ENCODE measurements at regions not wholly inside any gene's neighbourhood (a gene's known extent, or its start where the extent isn't known, plus 50 kb on each side); places are given as distances from the start of the nearest gene placed in this dataset.

- DNase-seq, result no peak
Measured at GRCh38 chr12:67370979-67371378, 101.8 kb downstream of the CAND1 start.

GRCh38 chr12:67377021-67377420 lies 107.9 kb downstream of the CAND1 start:
- DNase-seq, result no peak

GRCh38 chr12:67377541-67377940 lies 108.4 kb downstream of the CAND1 start:
- DNase-seq, result no peak

- no peak for DNase-seq
Measured at GRCh38 chr12:67382241-67382871, 113.2 kb downstream of the CAND1 start.

GRCh38 chr12:67386869-67387565 lies 117.9 kb downstream of the CAND1 start:
- DNase-seq, result no peak

GRCh38 chr12:67388331-67389138 lies 119.4 kb downstream of the CAND1 start:
- no peak for DNase-seq

GRCh38 chr12:67390273-67390672 lies 121.1 kb downstream of the CAND1 start:
- DNase-seq, result no peak

GRCh38 chr12:67391034-67391433 lies 121.9 kb downstream of the CAND1 start:
- no peak for DNase-seq

GRCh38 chr12:67391656-67392055 lies 122.5 kb downstream of the CAND1 start:
- no peak for DNase-seq

GRCh38 chr12:67394550-67394949 lies 125.4 kb downstream of the CAND1 start:
- DNase-seq, result peak; percentile 73

- DNase-seq, result no peak
Measured at GRCh38 chr12:67400742-67401141, 131.6 kb downstream of the CAND1 start.

GRCh38 chr12:67410246-67410645 lies 141.1 kb downstream of the CAND1 start:
- no peak for DNase-seq

GRCh38 chr12:67410667-67411067 lies 141.5 kb downstream of the CAND1 start:
- no peak for DNase-seq

- DNase-seq, result no peak
Measured at GRCh38 chr12:67411562-67411961, 142.4 kb downstream of the CAND1 start.

- DNase-seq, result no peak
Measured at GRCh38 chr12:67413577-67413976, 144.4 kb downstream of the CAND1 start.

- no peak for DNase-seq
Measured at GRCh38 chr12:67414011-67414715, 145.0 kb downstream of the CAND1 start.

GRCh38 chr12:67415473-67415872 lies 146.3 kb downstream of the CAND1 start:
- no peak for DNase-seq

- DNase-seq, result no peak
Measured at GRCh38 chr12:67419810-67420209, 150.7 kb downstream of the CAND1 start.

GRCh38 chr12:67420506-67420905 lies 151.3 kb downstream of the CAND1 start:
- no peak for DNase-seq

- no peak for DNase-seq
Measured at GRCh38 chr12:67422081-67422480, 152.9 kb downstream of the CAND1 start.

- no peak for DNase-seq
Measured at GRCh38 chr12:67424784-67425183, 155.6 kb downstream of the CAND1 start.

GRCh38 chr12:67425394-67425793 lies 156.2 kb downstream of the CAND1 start:
- DNase-seq, result no peak

- DNase-seq, result no peak
Measured at GRCh38 chr12:67426067-67426466, 156.9 kb downstream of the CAND1 start.
